Large intestine (tissue), 3 donors: ENCODE measurements at regions not wholly inside any gene's neighbourhood (a gene's known extent, or its start where the extent isn't known, plus 50 kb on each side); places are given as distances from the start of the nearest gene placed in this dataset.
"Not testable (repeated sequence)": the region's sequence is repeated elsewhere in the genome, so short reads cannot be mapped to it uniquely, and the experiment has no call there.

ENCODE experiments used
- DNase-seq, 2 donors: peaks; one replicate each; pipeline versions ENCODE4 v3.0.0 to v3.0.0-alpha.2; 2013
- H3K27ac ChIP-seq: one replicate; pipeline ENCODE4 v1.5.1; 2013; ENCODE audit warnings: low read length
- H3K27me3 ChIP-seq: 2 replicates; pipeline ENCODE4 v1.6.1; 2013; ENCODE audit warnings: low read length; ENCODE audit not compliant: control insufficient read depth, insufficient read depth
- H3K36me3 ChIP-seq: 2 replicates; pipeline ENCODE4 v1.6.1; 2013; ENCODE audit warnings: low read length; ENCODE audit not compliant: control insufficient read depth, insufficient read depth
- H3K4me1 ChIP-seq: one replicate; pipeline ENCODE4 v1.6.1; 2013; ENCODE audit warnings: low read length; ENCODE audit not compliant: control insufficient read depth, insufficient read depth
- H3K4me3 ChIP-seq: one replicate; pipeline ENCODE4 v1.5.1; 2013; ENCODE audit warnings: low read length
- H3K9me3 ChIP-seq: one replicate; pipeline ENCODE4 v1.6.1; 2013; ENCODE audit warnings: mild to moderate bottlenecking, low read depth, low read length, moderate library complexity; ENCODE audit not compliant: control insufficient read depth
- WGBS: methylation state at CpG from one replicate; pipeline ENCODE4 v1.1.5; 2013; ENCODE audit warnings: low lambda C conversion rate; ENCODE audit not compliant: insufficient coverage; 5-methylcytosine and 5-hydroxymethylcytosine counted together

- WGBS, result no CpG with 5 or more reads among the region's 10 CpGs
- no peak overlapping the region for H3K27ac ChIP-seq
Measured at GRCh38 chr19:29002336-29002735, 210.6 kb downstream of the UQCRFS1 start.

GRCh38 chr19:29001597-29002245, 211.2 kb downstream of the UQCRFS1 start:
- H3K27ac ChIP-seq, result no peak overlapping the region
- no peak overlapping the region for H3K4me3 ChIP-seq
- H3K27me3 ChIP-seq, result no peaks in the 10 kb centered on the region
- DNase-seq, result no peak
- 88% methylated on average over 6 of the region's 12 CpGs for WGBS
- H3K9me3 ChIP-seq, result peaks cover 8% of the 10 kb centered on the region
- no peaks in the 10 kb centered on the region for H3K4me1 ChIP-seq
- H3K36me3 ChIP-seq, result no peaks in the 10 kb centered on the region

More at GRCh38 chr19:29002336-29002735, 210.6 kb downstream of the UQCRFS1 start:
- no peak for DNase-seq
- no peak overlapping the region for H3K4me3 ChIP-seq
- no peaks in the 10 kb centered on the region for H3K27me3 ChIP-seq
- no peaks in the 10 kb centered on the region for H3K36me3 ChIP-seq
- peaks cover 3% of the 10 kb centered on the region for H3K9me3 ChIP-seq
- no peaks in the 10 kb centered on the region for H3K4me1 ChIP-seq

GRCh38 chr19:29001141-29001581, 211.8 kb downstream of the UQCRFS1 start:
- no peaks in the 10 kb centered on the region for H3K27me3 ChIP-seq
- peaks cover 11% of the 10 kb centered on the region for H3K9me3 ChIP-seq
- WGBS, result no CpG with 5 or more reads among the region's 7 CpGs
- H3K27ac ChIP-seq, result no peak overlapping the region
- DNase-seq, result no peak
- no peaks in the 10 kb centered on the region for H3K36me3 ChIP-seq
- no peak overlapping the region for H3K4me3 ChIP-seq
- no peaks in the 10 kb centered on the region for H3K4me1 ChIP-seq

GRCh38 chr19:28999724-29000433, 213.1 kb downstream of the UQCRFS1 start:
- WGBS, result no CpG with 5 or more reads among the region's 12 CpGs
- Histone ChIP-seq H3K4me3 (no peak overlapping the region), H3K27ac (no peak overlapping the region), H3K27me3 (no peaks in the 10 kb centered on the region), H3K4me1 (no peaks in the 10 kb centered on the region), H3K9me3 (peaks cover 11% of the 10 kb centered on the region), H3K36me3 (no peaks in the 10 kb centered on the region)
- DNase-seq, result peak in 1 of 2 donors; percentile 10

GRCh38 chr19:28998974-28999373, 214.0 kb downstream of the UQCRFS1 start:
- Histone ChIP-seq H3K4me1 (no peaks in the 10 kb centered on the region), H3K27me3 (no peaks in the 10 kb centered on the region), H3K27ac (no peak overlapping the region), H3K4me3 (no peak overlapping the region), H3K36me3 (no peaks in the 10 kb centered on the region), H3K9me3 (peaks cover 11% of the 10 kb centered on the region)
- no peak for DNase-seq
- WGBS, result no CpG with 5 or more reads among the region's 6 CpGs

- H3K36me3 ChIP-seq, H3K4me1 ChIP-seq, H3K27me3 ChIP-seq, H3K27ac ChIP-seq, H3K4me3 ChIP-seq: not testable (repeated sequence)
- peaks cover 11% of the 10 kb centered on the region for H3K9me3 ChIP-seq
- peak; percentile 57 to 64 for DNase-seq
- WGBS, result no CpG with 5 or more reads among the region's 6 CpGs
Measured at GRCh38 chr19:28997866-28998265, 215.1 kb downstream of the UQCRFS1 start.

GRCh38 chr19:28990522-28990921, 222.4 kb downstream of the UQCRFS1 start:
- Histone ChIP-seq H3K4me1 (no peaks in the 10 kb centered on the region), H3K27me3 (no peaks in the 10 kb centered on the region), H3K27ac (no peak overlapping the region), H3K4me3 (no peak overlapping the region), H3K36me3 (no peaks in the 10 kb centered on the region), H3K9me3 (no peaks in the 10 kb centered on the region)
- WGBS, result no CpG with 5 or more reads among the region's 5 CpGs
- DNase-seq, result no peak

- H3K27me3 ChIP-seq, result no peaks in the 10 kb centered on the region
- DNase-seq, result no peak
- no CpG with 5 or more reads among the region's 6 CpGs for WGBS
- no peaks in the 10 kb centered on the region for H3K4me1 ChIP-seq
- H3K36me3 ChIP-seq, result no peaks in the 10 kb centered on the region
- H3K9me3 ChIP-seq, result no peaks in the 10 kb centered on the region
- H3K4me3 ChIP-seq, result no peak overlapping the region
- no peak overlapping the region for H3K27ac ChIP-seq
Measured at GRCh38 chr19:28989739-28990138, 223.2 kb downstream of the UQCRFS1 start.

GRCh38 chr19:28988066-28988465, 224.9 kb downstream of the UQCRFS1 start:
- DNase-seq, result no peak
- H3K4me1 ChIP-seq, result no peaks in the 10 kb centered on the region
- H3K4me3 ChIP-seq, result no peak overlapping the region
- H3K27ac ChIP-seq, result no peak overlapping the region
- H3K36me3 ChIP-seq, result no peaks in the 10 kb centered on the region
- no peaks in the 10 kb centered on the region for H3K9me3 ChIP-seq
- 100% methylated on average over 1 of the region's 1 CpG for WGBS
- no peaks in the 10 kb centered on the region for H3K27me3 ChIP-seq

- no peaks in the 10 kb centered on the region for H3K4me1 ChIP-seq
- H3K36me3 ChIP-seq, result no peaks in the 10 kb centered on the region
- no peak overlapping the region for H3K4me3 ChIP-seq
- H3K27me3 ChIP-seq, result no peaks in the 10 kb centered on the region
- H3K27ac ChIP-seq, result no peak overlapping the region
- WGBS, result 92% methylated on average over 3 of the region's 6 CpGs
- H3K9me3 ChIP-seq, result no peaks in the 10 kb centered on the region
- no peak for DNase-seq
Measured at GRCh38 chr19:28987177-28987576, 225.8 kb downstream of the UQCRFS1 start.

GRCh38 chr19:28985201-28985600, 227.8 kb downstream of the UQCRFS1 start:
- Histone ChIP-seq H3K4me3 (no peak overlapping the region), H3K27ac (no peak overlapping the region), H3K36me3 (no peaks in the 10 kb centered on the region), H3K27me3 (no peaks in the 10 kb centered on the region), H3K9me3 (no peaks in the 10 kb centered on the region), H3K4me1 (no peaks in the 10 kb centered on the region)
- no CpG with 5 or more reads among the region's 8 CpGs for WGBS
- DNase-seq, result no peak
